DMS79 treated with DMSO at 0.1 percent for 48 hours (cell line): ENCODE measurements at regions not wholly inside any gene's neighbourhood (a gene's known extent, or its start where the extent isn't known, plus 50 kb on each side); places are given as distances from the start of the nearest gene placed in this dataset.

Experiments used
- DNase-seq: peaks from one replicate; lab custom pipeline; 2025; lab: John Stamatoyannopoulos, UW

- no peak for DNase-seq
Observed at GRCh38 chr7:106808967-106809635, 56.0 kb upstream of the PIK3CG start.

DNA sequence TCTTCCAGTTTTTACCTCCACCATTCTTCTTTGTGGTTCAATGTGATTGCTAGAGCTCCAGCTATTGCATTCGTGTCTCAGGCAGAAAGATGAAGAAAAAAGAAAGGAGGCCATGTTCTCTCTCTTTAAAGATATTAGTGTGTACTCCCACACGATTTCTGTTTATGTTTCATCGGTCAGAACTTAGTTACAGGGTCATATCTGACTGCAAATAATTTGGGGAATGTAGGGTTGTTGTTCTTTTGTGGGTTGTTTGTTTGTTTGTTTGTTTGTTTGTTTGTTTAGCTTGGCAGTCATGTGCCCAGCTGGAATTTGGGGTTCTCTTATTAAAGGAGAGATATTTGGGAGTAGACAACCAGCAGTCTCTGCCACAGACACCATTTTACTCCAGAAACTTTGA is 53.6 kb upstream of the PIK3CG start:
- DNase-seq, result no peak

DNA sequence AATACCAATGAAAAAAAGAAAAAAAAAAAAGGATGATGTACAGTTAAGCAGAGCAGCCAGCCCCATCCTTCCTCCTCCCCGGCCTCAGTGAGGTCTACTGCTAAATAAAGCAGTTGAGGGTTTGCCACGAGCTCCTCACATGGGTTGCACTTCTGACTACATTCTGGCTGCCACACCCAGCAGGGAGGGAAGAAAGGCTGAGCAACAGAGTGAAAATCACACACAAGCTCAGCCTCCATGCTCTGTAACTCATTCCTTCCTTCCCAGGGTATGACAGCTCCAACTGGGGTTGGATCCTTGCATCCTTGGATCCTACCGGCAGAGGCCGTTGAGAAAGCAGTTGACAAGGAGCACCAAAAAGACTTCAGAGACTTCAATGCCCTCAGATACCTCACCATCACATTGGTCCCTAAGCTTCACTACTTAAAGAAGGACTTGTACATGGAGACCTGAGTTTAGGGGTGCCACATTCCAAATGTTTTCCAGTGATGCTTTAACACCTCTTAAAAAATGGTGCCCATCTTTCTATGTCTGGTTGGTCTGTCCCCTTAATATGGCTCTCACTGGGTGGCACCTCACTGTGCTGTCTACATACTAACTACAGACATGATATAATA is 52.9 kb upstream of the PIK3CG start:
- no peak for DNase-seq

DNA sequence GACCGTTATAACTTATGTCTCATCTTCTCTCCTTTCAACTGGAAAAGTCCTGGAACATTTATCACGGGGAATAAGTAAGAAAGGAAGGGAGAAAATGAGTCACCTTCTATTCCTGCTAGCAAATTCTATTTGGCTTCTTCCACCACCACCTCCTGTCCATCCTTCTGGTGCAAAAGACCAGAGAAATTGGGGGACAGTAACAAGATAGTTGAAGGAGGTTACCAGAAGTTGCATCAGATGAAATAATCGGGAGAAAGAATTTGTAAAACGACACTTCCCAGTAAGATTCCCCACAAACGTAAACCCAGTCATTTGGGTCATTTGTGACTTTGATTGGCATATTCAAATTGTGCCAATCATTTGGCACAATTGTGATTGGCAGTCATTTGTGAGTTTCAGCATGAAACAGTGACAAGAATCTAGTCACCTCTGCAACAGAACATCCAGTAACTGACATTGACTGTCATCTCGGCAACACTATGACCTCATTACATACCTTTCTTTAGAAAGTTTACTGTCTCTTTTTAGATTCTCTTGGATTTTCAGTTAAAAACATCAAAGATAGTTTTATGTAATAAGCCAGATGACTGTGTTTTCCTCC is 51.3 kb upstream of the PIK3CG start:
- no peak for DNase-seq

DNA sequence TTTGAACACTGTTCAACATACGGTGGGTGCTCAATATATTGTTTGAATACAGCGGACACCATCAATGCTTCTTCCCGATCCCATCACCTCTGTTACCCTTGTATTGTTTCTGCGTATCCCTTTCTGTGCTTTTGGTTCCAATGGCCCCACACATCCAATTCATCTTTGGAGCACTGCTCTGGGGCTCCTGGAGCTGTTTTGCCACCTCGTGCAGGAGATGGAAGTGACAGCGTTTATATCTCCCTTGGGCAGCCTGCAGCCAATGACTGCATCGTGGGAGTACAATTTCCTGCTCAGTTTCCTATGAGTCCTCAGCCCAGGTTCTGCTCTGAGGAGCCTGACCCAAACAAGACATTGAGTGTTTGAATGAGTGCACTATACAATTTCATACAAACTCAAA is 50.2 kb upstream of the PIK3CG start:
- DNase-seq, result no peak
